ENCODE measurements at regions not wholly inside any gene's neighbourhood (a gene's known extent, or its start where the extent isn't known, plus 50 kb on each side); places are given as distances from the start of the nearest gene placed in this dataset.
"Not testable (repeated sequence)": the region's sequence is repeated elsewhere in the genome, so short reads cannot be mapped to it uniquely, and the experiment has no call there.

DNA sequence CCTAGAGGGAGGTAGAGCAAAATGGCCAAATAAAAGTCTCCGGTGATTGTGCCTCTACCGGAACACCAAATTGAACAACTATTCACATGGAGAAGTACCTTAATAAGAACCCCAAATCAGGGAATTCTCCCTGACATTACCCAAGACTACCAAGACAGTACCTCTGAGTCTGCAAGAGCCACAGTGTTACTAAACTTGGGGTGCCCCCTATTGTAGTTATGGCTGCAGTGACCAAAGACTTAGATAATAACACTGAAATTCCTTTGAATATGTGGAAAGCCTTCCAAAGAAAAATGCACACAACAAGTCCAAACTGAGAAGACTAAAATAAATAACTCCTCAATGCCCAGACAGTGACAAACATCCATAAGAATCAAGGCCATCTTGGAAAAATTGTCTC is 682.9 kb upstream of the LRRTM1 start:
- TF ChIP-seq, protein P1, sequence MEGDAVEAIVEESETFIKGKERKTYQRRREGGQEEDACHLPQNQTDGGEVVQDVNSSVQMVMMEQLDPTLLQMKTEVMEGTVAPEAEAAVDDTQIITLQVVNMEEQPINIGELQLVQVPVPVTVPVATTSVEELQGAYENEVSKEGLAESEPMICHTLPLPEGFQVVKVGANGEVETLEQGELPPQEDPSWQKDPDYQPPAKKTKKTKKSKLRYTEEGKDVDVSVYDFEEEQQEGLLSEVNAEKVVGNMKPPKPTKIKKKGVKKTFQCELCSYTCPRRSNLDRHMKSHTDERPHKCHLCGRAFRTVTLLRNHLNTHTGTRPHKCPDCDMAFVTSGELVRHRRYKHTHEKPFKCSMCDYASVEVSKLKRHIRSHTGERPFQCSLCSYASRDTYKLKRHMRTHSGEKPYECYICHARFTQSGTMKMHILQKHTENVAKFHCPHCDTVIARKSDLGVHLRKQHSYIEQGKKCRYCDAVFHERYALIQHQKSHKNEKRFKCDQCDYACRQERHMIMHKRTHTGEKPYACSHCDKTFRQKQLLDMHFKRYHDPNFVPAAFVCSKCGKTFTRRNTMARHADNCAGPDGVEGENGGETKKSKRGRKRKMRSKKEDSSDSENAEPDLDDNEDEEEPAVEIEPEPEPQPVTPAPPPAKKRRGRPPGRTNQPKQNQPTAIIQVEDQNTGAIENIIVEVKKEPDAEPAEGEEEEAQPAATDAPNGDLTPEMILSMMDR (IDR thresholded peaks at IDR 0.05; ENCODE audit: control insufficient read depth, insufficient read depth, low read depth, low read length, missing control alignments), result no peak
- no peak overlapping the region for H3K4me3 ChIP-seq (ENCODE audit: control insufficient read depth, low read depth, low read length)
- DNase-seq (ENCODE audit: low read depth), result no peak

- no peak overlapping the region for H3K4me3 ChIP-seq (ENCODE audit: control insufficient read depth, low read depth, low read length)
- no peak for DNase-seq (ENCODE audit: low read depth)
- TF ChIP-seq, protein P1 (IDR thresholded peaks at IDR 0.05; ENCODE audit: control insufficient read depth, insufficient read depth, low read depth, low read length, missing control alignments), result no peak
Observed at GRCh38 chr2:80969900-80970299, 665.3 kb upstream of the LRRTM1 start.

- no peak for DNase-seq (ENCODE audit: low read depth)
- H3K4me3 ChIP-seq (ENCODE audit: control insufficient read depth, low read depth, low read length), result no peak overlapping the region
- TF ChIP-seq, protein P1 (IDR thresholded peaks at IDR 0.05; ENCODE audit: control insufficient read depth, insufficient read depth, low read depth, low read length, missing control alignments), result no peak
Observed at GRCh38 chr2:80968450-80968849, 663.9 kb upstream of the LRRTM1 start.

DNA sequence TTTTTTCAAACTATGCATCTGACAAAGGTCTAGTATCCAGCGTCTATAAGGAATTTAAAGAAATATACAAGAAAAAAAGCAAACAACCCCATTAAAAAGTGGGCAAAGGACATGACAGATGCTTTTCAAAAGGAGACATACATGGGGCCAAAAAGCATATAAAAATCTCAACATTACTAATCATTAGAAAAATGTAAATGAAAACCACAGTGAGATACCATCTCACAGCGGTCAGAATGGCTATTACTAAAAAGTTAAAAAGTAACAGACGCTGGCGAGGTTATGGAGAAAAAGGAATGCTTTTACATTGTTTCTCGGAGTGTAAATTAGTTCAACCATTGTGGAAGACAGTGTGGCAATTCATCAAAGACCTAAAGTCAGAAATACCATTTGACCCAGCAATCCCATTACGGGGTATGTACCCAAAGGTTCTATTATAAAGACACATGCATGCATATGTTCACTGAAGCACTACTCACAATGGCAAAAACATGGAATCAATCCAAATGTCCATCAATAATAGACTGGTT is 643.1 kb upstream of the LRRTM1 start:
- TF ChIP-seq, protein P1 (IDR thresholded peaks at IDR 0.05; ENCODE audit: control insufficient read depth, insufficient read depth, low read depth, low read length, missing control alignments), result no peak
- H3K4me3 ChIP-seq (ENCODE audit: control insufficient read depth, low read depth, low read length), result no peak overlapping the region
- DNase-seq (ENCODE audit: low read depth), result no peak

DNA sequence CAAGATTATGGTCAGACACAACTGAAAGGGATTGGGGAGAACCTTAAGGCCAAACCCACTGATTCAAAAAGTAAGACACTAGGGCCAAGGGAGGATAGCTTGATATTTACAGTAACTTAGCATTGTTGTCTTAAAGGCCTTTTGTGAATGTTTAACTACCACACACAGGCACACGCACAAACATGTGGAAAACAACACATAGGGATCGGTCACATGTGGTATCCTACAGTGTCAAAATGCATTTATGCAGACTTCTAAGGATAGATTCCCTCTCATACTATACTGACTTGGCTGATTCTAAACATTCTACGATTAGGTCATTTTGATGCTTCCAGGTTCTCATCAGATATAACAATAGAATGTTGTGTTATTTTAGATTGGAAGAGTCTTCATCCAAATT is 638.9 kb upstream of the LRRTM1 start:
- H3K4me3 ChIP-seq (ENCODE audit: control insufficient read depth, low read depth, low read length), result no peak overlapping the region
- TF ChIP-seq, protein P1 (IDR thresholded peaks at IDR 0.05; ENCODE audit: control insufficient read depth, insufficient read depth, low read depth, low read length, missing control alignments), result no peak
- DNase-seq (ENCODE audit: low read depth), result no peak

- no peak for DNase-seq (ENCODE audit: low read depth)
- TF ChIP-seq, protein P1 (IDR thresholded peaks at IDR 0.05; ENCODE audit: control insufficient read depth, insufficient read depth, low read depth, low read length, missing control alignments), result no peak
- H3K4me3 ChIP-seq (ENCODE audit: control insufficient read depth, low read depth, low read length), result no peak overlapping the region
Observed at GRCh38 chr2:80942766-80943165, 638.2 kb upstream of the LRRTM1 start.

DNA sequence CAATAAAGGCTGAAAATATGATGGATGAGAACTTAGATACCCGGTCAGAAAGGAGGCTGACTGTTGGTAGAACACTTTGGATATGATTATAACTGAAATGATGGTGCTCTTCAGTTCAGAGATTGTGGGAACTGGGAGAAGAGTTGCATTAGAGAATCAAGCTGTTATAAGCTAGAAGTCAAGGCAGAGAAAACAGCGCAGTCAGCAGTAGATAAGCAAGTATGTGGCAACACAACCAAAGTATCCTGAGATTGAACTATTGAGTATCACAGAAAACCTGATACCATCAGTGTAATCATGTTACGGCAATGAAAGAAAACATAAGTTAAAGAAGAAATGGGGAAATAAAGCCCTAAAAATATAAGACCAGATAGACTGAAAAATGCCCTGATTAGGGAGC is 633.9 kb upstream of the LRRTM1 start:
- DNase-seq (ENCODE audit: low read depth), result no peak
- no peak overlapping the region for H3K4me3 ChIP-seq (ENCODE audit: control insufficient read depth, low read depth, low read length)
- TF ChIP-seq, protein P1 (IDR thresholded peaks at IDR 0.05; ENCODE audit: control insufficient read depth, insufficient read depth, low read depth, low read length, missing control alignments), result no peak

GRCh38 chr2:80931820-80932219 is 627.3 kb upstream of the LRRTM1 start:
- not testable (repeated sequence) for H3K4me3 ChIP-seq (ENCODE audit: control insufficient read depth, low read depth, low read length); DNase-seq (ENCODE audit: low read depth)
